Osteoblast (primary cell): ENCODE measurements at regions not wholly inside any gene's neighbourhood (a gene's known extent, or its start where the extent isn't known, plus 50 kb on each side); places are given as distances from the start of the nearest gene placed in this dataset.

Experiments
- DNase-seq: peaks from one replicate; pipeline ENCODE4 v3.0.0; 2011; ENCODE audit warnings: low spot score, mixed read lengths; ENCODE audit not compliant: insufficient read length; ENCODE audit errors: missing footprints
- H2AFZ ChIP-seq: 2 replicates; pipeline ENCODE4 v1.6.0; 2011; ENCODE audit warnings: mild to moderate bottlenecking, low read length
- H3K27ac ChIP-seq: 2 replicates; pipeline ENCODE4 v1.5.1; 2011; ENCODE audit warnings: mild to moderate bottlenecking, low read depth, low read length, moderate library complexity
- H3K27me3 ChIP-seq: 2 replicates; pipeline ENCODE4 v1.6.0; 2012; ENCODE audit warnings: mild to moderate bottlenecking, control low read depth, inconsistent platforms, low read length, moderate library complexity; ENCODE audit not compliant: insufficient read depth
- H3K36me3 ChIP-seq: 2 replicates; pipeline ENCODE4 v1.5.1; 2011; ENCODE audit warnings: mild to moderate bottlenecking, low read length, control low read depth, moderate library complexity; ENCODE audit not compliant: insufficient read depth
- H3K4me1 ChIP-seq: 2 replicates; pipeline ENCODE4 v1.5.1; 2011; ENCODE audit warnings: mild to moderate bottlenecking, low read length, control low read depth, moderate library complexity; ENCODE audit not compliant: insufficient read depth
- H3K4me2 ChIP-seq: 2 replicates; pipeline ENCODE4 v1.6.0; 2011; ENCODE audit warnings: mild to moderate bottlenecking, low read length; ENCODE audit not compliant: insufficient read depth
- H3K4me3 ChIP-seq: fragments of 200-600 bp; sonication (generic); 3 replicates; pipeline ENCODE4 v1.5.1; 2012; ENCODE audit warnings: mild to moderate bottlenecking, low read length, inconsistent platforms; ENCODE audit not compliant: insufficient read depth
- H3K79me2 ChIP-seq: 2 replicates; pipeline ENCODE4 v1.6.0; 2012; ENCODE audit warnings: mild to moderate bottlenecking, low read length, control low read depth, inconsistent platforms; ENCODE audit not compliant: insufficient read depth
- H3K9me3 ChIP-seq: 2 replicates; pipeline ENCODE4 v1.5.1; 2011; ENCODE audit warnings: low read depth, low read length, control low read depth
- H4K20me1 ChIP-seq: 2 replicates; pipeline ENCODE4 v1.6.0; 2012; ENCODE audit warnings: mild to moderate bottlenecking, low read length, control low read depth; ENCODE audit not compliant: insufficient read depth
- CTCF ChIP-seq: IDR thresholded peaks from 2 replicates; pipeline ENCODE4 v1.5.1; 2011; ENCODE audit warnings: mild to moderate bottlenecking, low read depth, low read length, moderate library complexity; ENCODE audit errors: extremely low read depth

DNA sequence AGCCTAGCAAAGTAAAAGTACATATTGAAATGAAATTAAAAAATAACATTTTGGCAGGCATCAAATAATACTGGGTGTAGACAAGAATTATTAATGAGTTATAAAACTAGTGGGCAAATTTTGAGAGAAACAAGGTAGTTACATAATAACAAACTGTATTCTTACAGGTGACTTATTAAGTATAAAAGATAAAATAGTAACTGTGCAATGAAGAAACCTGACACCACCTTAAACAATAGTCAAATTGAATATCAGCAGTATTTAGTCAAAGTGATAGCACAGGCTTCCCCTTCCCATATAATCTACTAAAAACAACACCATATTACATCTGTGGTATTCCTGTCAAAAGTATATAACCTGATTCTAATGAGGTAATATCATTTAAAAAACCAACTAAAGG lies 1099.8 kb upstream of the CRIM1 start:
- H3K9me3 ChIP-seq = no peaks in the 10 kb centered on the region
- no peak overlapping the region for H3K4me3 ChIP-seq
- DNase-seq = no peak
- H4K20me1 ChIP-seq = no peaks in the 10 kb centered on the region
- no peak for TF ChIP-seq CTCF
- no peak overlapping the region for H2AFZ ChIP-seq
- no peaks in the 10 kb centered on the region for H3K79me2 ChIP-seq
- no peaks in the 10 kb centered on the region for H3K4me1 ChIP-seq
- H3K27me3 ChIP-seq = no peaks in the 10 kb centered on the region
- no peaks in the 10 kb centered on the region for H3K36me3 ChIP-seq
- H3K4me2 ChIP-seq = no peak overlapping the region
- H3K27ac ChIP-seq = no peak overlapping the region

GRCh38 chr2:35251156-35251555 lies 1104.4 kb upstream of the CRIM1 start:
- DNase-seq = no peak
- Histone ChIP-seq H3K4me3 (no peak overlapping the region), H2AFZ (no peak overlapping the region), H3K4me1 (no peaks in the 10 kb centered on the region), H3K27me3 (no peaks in the 10 kb centered on the region), H3K27ac (no peak overlapping the region), H3K9me3 (no peaks in the 10 kb centered on the region), H3K4me2 (no peak overlapping the region), H4K20me1 (no peaks in the 10 kb centered on the region), H3K36me3 (no peaks in the 10 kb centered on the region), H3K79me2 (no peaks in the 10 kb centered on the region)
- no peak for TF ChIP-seq CTCF

- Histone ChIP-seq H3K27ac (no peak overlapping the region), H4K20me1 (no peaks in the 10 kb centered on the region), H3K27me3 (no peaks in the 10 kb centered on the region), H3K4me2 (no peak overlapping the region), H3K36me3 (no peaks in the 10 kb centered on the region), H3K9me3 (no peaks in the 10 kb centered on the region), H2AFZ (no peak overlapping the region), H3K79me2 (no peaks in the 10 kb centered on the region), H3K4me1 (no peaks in the 10 kb centered on the region), H3K4me3 (no peak overlapping the region)
- TF ChIP-seq CTCF = no peak
- no peak for DNase-seq
Measured at GRCh38 chr2:35246702-35247101, 1108.9 kb upstream of the CRIM1 start.

DNA sequence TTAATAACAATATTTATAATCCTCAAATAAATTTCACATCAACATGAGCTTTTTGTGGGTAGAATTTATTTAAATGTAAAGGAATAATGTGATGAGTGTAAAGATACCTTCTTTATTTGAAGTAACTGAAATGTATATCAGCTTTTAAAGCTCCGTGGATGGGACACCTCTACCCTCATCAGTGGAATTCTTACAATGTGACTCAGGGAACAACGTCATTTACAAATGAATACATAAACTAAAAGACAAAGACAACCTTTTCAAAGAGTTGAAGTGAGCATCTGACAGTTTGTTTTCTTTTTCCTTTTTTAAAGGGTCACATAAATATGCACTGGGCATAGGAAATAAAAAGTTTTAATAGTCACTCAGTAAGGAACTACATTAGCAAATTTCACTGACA lies 1127.0 kb upstream of the CRIM1 start:
- no peaks in the 10 kb centered on the region for H3K79me2 ChIP-seq
- H4K20me1 ChIP-seq = no peaks in the 10 kb centered on the region
- no peak overlapping the region for H2AFZ ChIP-seq
- DNase-seq = no peak
- H3K4me2 ChIP-seq = no peak overlapping the region
- TF ChIP-seq CTCF = no peak
- no peaks in the 10 kb centered on the region for H3K27me3 ChIP-seq
- no peak overlapping the region for H3K27ac ChIP-seq
- no peaks in the 10 kb centered on the region for H3K36me3 ChIP-seq
- no peaks in the 10 kb centered on the region for H3K9me3 ChIP-seq
- H3K4me1 ChIP-seq = no peaks in the 10 kb centered on the region
- no peak overlapping the region for H3K4me3 ChIP-seq
